ENCODE measurements at regions not wholly inside any gene's neighbourhood (a gene's known extent, or its start where the extent isn't known, plus 50 kb on each side); places are given as distances from the start of the nearest gene placed in this dataset.

DNA sequence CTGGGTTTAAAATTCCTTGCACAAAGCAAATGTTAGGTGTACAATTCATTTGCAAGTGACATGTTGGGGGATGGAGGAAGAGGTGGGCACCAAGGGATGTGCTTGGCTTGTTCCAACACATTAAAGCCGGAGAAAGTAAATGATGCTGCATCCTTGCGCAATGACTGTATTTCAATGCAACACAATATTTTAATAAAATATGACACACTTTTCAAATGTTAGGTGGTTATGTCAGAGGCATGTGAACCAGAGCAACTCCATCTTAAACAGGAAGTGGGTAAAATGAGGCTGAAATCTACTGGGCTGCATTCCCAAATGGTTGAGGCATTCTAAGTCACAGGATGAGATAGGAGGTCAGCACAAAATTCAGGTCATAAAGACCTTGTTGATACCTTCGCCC lies 53.6 kb upstream of the ARHGAP5 start:
- H3K4me3 ChIP-seq (ENCODE audit: low read length) = no peak overlapping the region
- TF ChIP-seq, protein P1, sequence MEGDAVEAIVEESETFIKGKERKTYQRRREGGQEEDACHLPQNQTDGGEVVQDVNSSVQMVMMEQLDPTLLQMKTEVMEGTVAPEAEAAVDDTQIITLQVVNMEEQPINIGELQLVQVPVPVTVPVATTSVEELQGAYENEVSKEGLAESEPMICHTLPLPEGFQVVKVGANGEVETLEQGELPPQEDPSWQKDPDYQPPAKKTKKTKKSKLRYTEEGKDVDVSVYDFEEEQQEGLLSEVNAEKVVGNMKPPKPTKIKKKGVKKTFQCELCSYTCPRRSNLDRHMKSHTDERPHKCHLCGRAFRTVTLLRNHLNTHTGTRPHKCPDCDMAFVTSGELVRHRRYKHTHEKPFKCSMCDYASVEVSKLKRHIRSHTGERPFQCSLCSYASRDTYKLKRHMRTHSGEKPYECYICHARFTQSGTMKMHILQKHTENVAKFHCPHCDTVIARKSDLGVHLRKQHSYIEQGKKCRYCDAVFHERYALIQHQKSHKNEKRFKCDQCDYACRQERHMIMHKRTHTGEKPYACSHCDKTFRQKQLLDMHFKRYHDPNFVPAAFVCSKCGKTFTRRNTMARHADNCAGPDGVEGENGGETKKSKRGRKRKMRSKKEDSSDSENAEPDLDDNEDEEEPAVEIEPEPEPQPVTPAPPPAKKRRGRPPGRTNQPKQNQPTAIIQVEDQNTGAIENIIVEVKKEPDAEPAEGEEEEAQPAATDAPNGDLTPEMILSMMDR (conservative IDR thresholded peaks at IDR 0.05; ENCODE audit: low read depth, low read length) = no peak
- DNase-seq (ENCODE audit: low read depth) = no peak

DNA sequence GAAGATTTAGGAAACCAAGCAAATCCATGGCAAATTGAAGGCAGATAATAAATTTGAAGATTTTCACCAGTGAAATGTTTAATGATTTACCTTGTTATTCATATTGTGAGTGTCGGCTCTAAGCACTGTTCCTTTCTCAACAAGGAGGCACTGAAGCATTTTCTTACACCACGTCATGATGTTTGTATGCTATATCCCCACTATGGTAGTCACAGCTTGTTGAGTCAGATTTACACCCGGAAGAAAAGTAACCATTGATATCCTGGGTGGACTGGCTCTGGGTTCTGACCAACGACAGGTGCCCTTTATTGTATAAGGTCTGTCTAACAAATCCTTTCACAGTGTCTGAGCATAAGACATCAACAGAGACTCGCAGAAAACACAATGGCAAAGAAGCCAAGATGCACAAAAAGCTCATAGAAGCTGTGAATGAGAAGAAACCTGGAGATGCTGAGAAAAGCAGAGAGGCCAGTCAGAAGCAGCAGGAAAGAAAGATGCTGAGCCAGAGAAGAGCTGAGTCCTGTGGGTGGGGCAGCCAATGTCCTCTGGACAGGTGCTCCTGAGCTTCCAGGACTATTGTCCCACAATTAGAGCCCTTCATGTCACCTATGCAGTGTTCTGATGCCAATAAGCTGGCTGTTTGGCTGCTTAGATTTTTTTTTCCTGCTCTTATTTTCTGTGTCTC lies 49.7 kb upstream of the ARHGAP5 start:
- TF ChIP-seq, protein P1 (conservative IDR thresholded peaks at IDR 0.05; ENCODE audit: low read depth, low read length) = no peak
- H3K4me3 ChIP-seq (ENCODE audit: low read length) = no peak overlapping the region
- no peak for DNase-seq (ENCODE audit: low read depth)
